Endothelial cell of umbilical vein (primary cell): ENCODE measurements at regions not wholly inside any gene's neighbourhood (a gene's known extent, or its start where the extent isn't known, plus 50 kb on each side); places are given as distances from the start of the nearest gene placed in this dataset.

Experiments
- BruUV-seq: library from RNA; stranded (reverse); fragments of 400-500 nt; replicated peaks from 2 replicates; lab custom pipeline; 2021; lab: Mats Ljungman, UMichigan
- CTCF ChIA-PET: fragments of 300-600, 350-600 bp; sonication (Branson Sonifier 250); formaldehyde crosslinking; loops from one replicate; lab custom pipeline; 2021; ENCODE audit warnings: antibody characterized with exemption, inconsistent platforms; lab: Charles Lee
- POLR2A ChIA-PET: fragments of 300-600, 350-600 bp; sonication (Branson Sonifier 250); formaldehyde crosslinking; loops from one replicate; lab custom pipeline; 2021; ENCODE audit warnings: antibody characterized with exemption, inconsistent platforms; lab: Charles Lee
- DNase-seq: peaks from one replicate; pipeline ENCODE4 v3.0.0-alpha.2; 2011; ENCODE audit warnings: low read depth, low spot score
- FAIRE-seq: peaks from 2 replicates; lab custom pipeline; 2011; peaks lifted over from hg19 to GRCh38; lab: Jason Lieb, UNC
- H2AFZ ChIP-seq: 2 replicates; pipeline ENCODE4 v1.6.0; 2012; ENCODE audit warnings: low read depth, low read length, control low read depth, inconsistent platforms
- H3K27ac ChIP-seq: 2 replicates; pipeline ENCODE4 v1.5.1; 2011; ENCODE audit warnings: low read depth, mild to moderate bottlenecking, control low read depth, low read length, moderate library complexity; ENCODE audit not compliant: insufficient read depth
- H3K27me3 ChIP-seq, 2 experiments: 2 replicates each; pipeline versions ENCODE4 v1.6.0 to v1.6.1; 2011; ENCODE audit warnings: low read length in 2 of 2, mixed read lengths in 1 of 2; ENCODE audit not compliant: control insufficient read depth in 2 of 2, insufficient read depth in 2 of 2
- H3K36me3 ChIP-seq, 2 experiments: 2 replicates in 1 of 2; 3 replicates in 1 of 2; pipeline ENCODE4 v1.5.1; 2011; ENCODE audit warnings: low read length in 2 of 2, mild to moderate bottlenecking in 1 of 2, moderate library complexity in 1 of 2; ENCODE audit not compliant: control insufficient read depth in 2 of 2, insufficient read depth in 2 of 2; ENCODE audit errors: extremely low read depth in 1 of 2
- H3K4me1 ChIP-seq: 3 replicates; pipeline ENCODE4 v1.5.1; 2011; ENCODE audit warnings: mild to moderate bottlenecking, low read length; ENCODE audit not compliant: control insufficient read depth, insufficient read depth; ENCODE audit errors: extremely low read depth
- H3K4me2 ChIP-seq: 2 replicates; pipeline ENCODE4 v1.6.1; 2011; ENCODE audit warnings: low read length, control low read depth, mixed read lengths; ENCODE audit not compliant: insufficient read depth
- H3K4me3 ChIP-seq, 3 experiments: fragments of 200-600 bp in 1 of 3; sonication (generic), shearing (Covaris generic) in 1 of 3; replicated peaks in 1 of 3; 2 replicates each; pipeline ENCODE4 v1.5.1; 2011 to 2016; ENCODE audit warnings: control low read depth in 3 of 3, low read length in 3 of 3, mild to moderate bottlenecking in 2 of 3, inconsistent platforms in 1 of 3, low read depth in 1 of 3, moderate library complexity in 1 of 3; ENCODE audit not compliant: insufficient read depth in 1 of 3
- H3K79me2 ChIP-seq: 2 replicates; pipeline ENCODE4 v1.6.0; 2012; ENCODE audit warnings: low read length, inconsistent platforms; ENCODE audit not compliant: control insufficient read depth, insufficient read depth
- H3K9ac ChIP-seq: replicated peaks from 2 replicates; pipeline ENCODE3; 2011; ENCODE audit warnings: low read length, control low read depth; ENCODE audit not compliant: insufficient read depth; ENCODE audit errors: extremely low read depth
- H3K9me1 ChIP-seq: replicated peaks from 3 replicates; pipeline ENCODE4 v1.6.0; 2011; ENCODE audit warnings: mild to moderate bottlenecking, low read length; ENCODE audit not compliant: control insufficient read depth, insufficient read depth; ENCODE audit errors: extremely low read depth
- H3K9me3 ChIP-seq: replicated peaks from 2 replicates; pipeline ENCODE4 v1.5.1; 2012; ENCODE audit warnings: low read length, inconsistent platforms; ENCODE audit not compliant: control insufficient read depth, insufficient read depth
- H4K20me1 ChIP-seq: replicated peaks from 2 replicates; pipeline ENCODE3; 2011; ENCODE audit warnings: mild to moderate bottlenecking, low read length; ENCODE audit not compliant: control insufficient read depth, insufficient read depth; ENCODE audit errors: extremely low read depth
- CTCF ChIP-seq, 2 donors: IDR thresholded peaks; 1 replicate in 1 of 2; 2 replicates in 1 of 2; pipeline ENCODE4 v1.5.1; 2011; ENCODE audit warnings: low read length in 2 of 2, mild to moderate bottlenecking in 2 of 2, moderate library complexity in 2 of 2, control low read depth in 1 of 2, inconsistent platforms in 1 of 2, low read depth in 1 of 2; ENCODE audit not compliant: insufficient read depth in 1 of 2; ENCODE audit errors: extremely low read depth in 1 of 2
- EZH2 ChIP-seq: IDR thresholded peaks from 2 replicates; pipeline ENCODE4 v1.6.1; 2012; ENCODE audit warnings: borderline replicate concordance, low read depth, mild to moderate bottlenecking, moderate library complexity, low read length, inconsistent platforms; ENCODE audit not compliant: severe bottlenecking
- FOS ChIP-seq: IDR thresholded peaks from 2 replicates; pipeline ENCODE4 v1.6.1; 2011; ENCODE audit warnings: mild to moderate bottlenecking, low read length, moderate library complexity, borderline replicate concordance; ENCODE audit not compliant: insufficient read depth
- GATA2 ChIP-seq: IDR thresholded peaks from 2 replicates; pipeline ENCODE4 v1.7.0; 2011; ENCODE audit warnings: low read depth, mild to moderate bottlenecking, moderate library complexity, mixed read lengths, low read length; ENCODE audit not compliant: insufficient read length, insufficient read depth
- JUN ChIP-seq: IDR thresholded peaks from 2 replicates; pipeline ENCODE4 v1.6.1; 2011; ENCODE audit warnings: borderline replicate concordance, low read depth; ENCODE audit not compliant: insufficient read length, insufficient read depth
- MAX ChIP-seq: IDR thresholded peaks from 2 replicates; pipeline ENCODE4 v1.6.1; 2011; ENCODE audit not compliant: insufficient read depth, insufficient read length
- MYC ChIP-seq: IDR thresholded peaks from one replicate; pipeline ENCODE4 v1.6.1; 2011; ENCODE audit warnings: mild to moderate bottlenecking, low read depth, low read length
- POLR2A ChIP-seq: IDR thresholded peaks from 2 replicates; pipeline ENCODE4 v1.6.1; 2012; ENCODE audit warnings: low read depth, mild to moderate bottlenecking, control low read depth, low read length
- POLR2AphosphoS5 ChIP-seq: IDR thresholded peaks from 2 replicates; pipeline ENCODE4 v1.6.1; 2012; ENCODE audit warnings: low read depth, mild to moderate bottlenecking, control low read depth, low read length, moderate library complexity; ENCODE audit not compliant: insufficient read depth
- dilution Hi-C: fragments of 300-500 bp; cut with MboI; formaldehyde crosslinking; loops from one replicate; pipeline ENCODE4 v1.15.0; 2019; ENCODE audit warnings: low sequenced_read_pairs; ENCODE audit not compliant: extremely low pct_ligation_motif_present
- intact Hi-C: fragments of 100-400 bp; cut with micrococcal nuclease; formaldehyde crosslinking; loops from one replicate; pipeline ENCODE4 v1.10.0; 2022

- no peak overlapping the region for H3K4me2 ChIP-seq
- H3K4me3 ChIP-seq = no peak overlapping the region
- no TSS peak for BruUV-seq
- no peak for FAIRE-seq
- H3K9me1 ChIP-seq = no peaks in the 10 kb centered on the region
- H3K36me3 ChIP-seq = no peaks in the 10 kb centered on the region
- no peaks in the 10 kb centered on the region for H3K4me1 ChIP-seq
- ChIA-PET CTCF (interaction anchor here (0.8 to 1.2 kb wide), 3 partner anchors 14 to 248 kb away, joined by 3 to 4 read pairs (median 3); no protein-coding TSS in a partner anchor), POLR2A (no interaction called here)
- TF ChIP-seq MYC (no peak), CTCF (IDR thresholded peaks at IDR 0.05; ENCODE audit: extremely low read depth in 1 of 2, insufficient read depth in 1 of 2, low read depth in 1 of 2, low read length in 2 of 2) (no peak)
- no peak for DNase-seq
- no peaks in the 10 kb centered on the region for H3K79me2 ChIP-seq
- no peaks in the 10 kb centered on the region for H3K27me3 ChIP-seq
- H3K27ac ChIP-seq = no peak overlapping the region
- H2AFZ ChIP-seq = no peak overlapping the region
- dilution Hi-C loops = no loop called here
- H3K9ac ChIP-seq = no peak overlapping the region
- H4K20me1 ChIP-seq = no peaks in the 10 kb centered on the region
- H3K9me3 ChIP-seq = no peaks in the 10 kb centered on the region
- intact Hi-C loops = no loop called here
Observed at GRCh38 chr6:55636406-55637102, 57.6 kb upstream of the HMGCLL1 start.

- Histone ChIP-seq H3K79me2 (no peaks in the 10 kb centered on the region), H3K9me1 (no peaks in the 10 kb centered on the region), H3K27ac (no peak overlapping the region), H3K36me3 (no peaks in the 10 kb centered on the region), H3K4me2 (no peak overlapping the region), H3K9me3 (no peaks in the 10 kb centered on the region), H3K9ac (no peak overlapping the region), H3K27me3 (no peaks in the 10 kb centered on the region), H3K4me1 (no peaks in the 10 kb centered on the region), H4K20me1 (no peaks in the 10 kb centered on the region), H2AFZ (no peak overlapping the region), H3K4me3 (no peak overlapping the region)
- DNase-seq (no peak), FAIRE-seq (no peak)
- ChIA-PET POLR2A (no interaction called here), CTCF (no interaction called here)
- intact Hi-C loops (no loop called here), dilution Hi-C loops (no loop called here)
- BruUV-seq = no TSS peak
- TF ChIP-seq POLR2AphosphoS5 (no peak), MAX (no peak), EZH2 (no peak), JUN (no peak), POLR2A (no peak), FOS (no peak), CTCF (IDR thresholded peaks at IDR 0.05; ENCODE audit: extremely low read depth in 1 of 2, insufficient read depth in 1 of 2, low read depth in 1 of 2, low read length in 2 of 2) (no peak), MYC (no peak), GATA2 (no peak)
Observed at GRCh38 chr6:55633471-55633870, 54.5 kb upstream of the HMGCLL1 start.
